ENCODE measurements at regions not wholly inside any gene's neighbourhood (a gene's known extent, or its start where the extent isn't known, plus 50 kb on each side); places are given as distances from the start of the nearest gene placed in this dataset.
A peak's percentile ranks its signal among the peaks of the same experiment; 100 is the strongest.
"Not testable (repeated sequence)": the region's sequence is repeated elsewhere in the genome, so short reads cannot be mapped to it uniquely, and the experiment has no call there.

- no peak for DNase-seq (ENCODE audit: low read depth in 1 of 2, low spot score in 1 of 2)
These were observed 110.1 kb downstream of the NPTX2 start for GRCh38 chr7:98727146-98727709.

DNA sequence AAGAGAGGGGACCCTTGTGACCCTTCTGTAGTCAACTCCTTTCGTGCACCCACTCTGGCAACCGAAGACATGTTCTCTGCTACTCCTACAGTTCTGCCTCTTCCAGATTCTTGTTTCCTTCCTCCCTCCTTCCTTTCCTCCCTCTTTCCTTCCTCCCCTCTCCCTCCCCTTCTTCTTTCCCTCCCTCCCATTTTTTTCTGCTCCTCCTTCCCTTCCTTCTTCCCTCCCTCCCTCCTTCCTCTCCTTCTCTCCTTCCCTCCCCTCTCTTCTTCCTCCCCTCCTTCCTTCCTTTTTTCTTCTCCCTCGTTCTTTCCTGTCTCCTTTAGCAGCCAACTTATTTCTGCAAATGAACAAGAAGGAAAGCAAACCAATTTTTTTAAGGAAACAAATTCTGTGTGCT, 111.5 kb downstream of the NPTX2 start:
- no peak for DNase-seq (ENCODE audit: low read depth in 1 of 2, low spot score in 1 of 2)

- DNase-seq (ENCODE audit: low read depth in 1 of 2, low spot score in 1 of 2) = no peak
These were observed 112.0 kb downstream of the NPTX2 start for GRCh38 chr7:98729121-98729520.

DNA sequence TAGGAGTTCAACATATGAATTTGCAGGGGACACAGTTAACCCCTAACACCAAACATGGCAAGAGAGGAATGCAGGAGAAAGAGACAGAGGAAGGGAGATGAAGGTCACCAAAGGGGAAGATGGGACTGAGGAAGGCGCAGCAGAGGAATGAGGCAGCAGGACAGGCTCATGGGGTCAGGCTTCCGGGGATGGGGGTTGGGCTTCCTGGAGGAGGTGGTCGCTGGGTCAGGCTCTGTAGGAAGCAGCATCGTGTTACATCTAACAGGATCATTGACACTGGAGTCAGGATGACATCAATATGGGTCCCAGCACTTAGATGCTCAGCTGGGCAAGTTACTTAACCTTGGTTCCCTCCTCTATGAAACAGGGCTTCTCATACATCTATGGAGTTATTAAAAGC, 113.2 kb downstream of the NPTX2 start:
- DNase-seq (ENCODE audit: low read depth in 1 of 2, low spot score in 1 of 2) = no peak

DNA sequence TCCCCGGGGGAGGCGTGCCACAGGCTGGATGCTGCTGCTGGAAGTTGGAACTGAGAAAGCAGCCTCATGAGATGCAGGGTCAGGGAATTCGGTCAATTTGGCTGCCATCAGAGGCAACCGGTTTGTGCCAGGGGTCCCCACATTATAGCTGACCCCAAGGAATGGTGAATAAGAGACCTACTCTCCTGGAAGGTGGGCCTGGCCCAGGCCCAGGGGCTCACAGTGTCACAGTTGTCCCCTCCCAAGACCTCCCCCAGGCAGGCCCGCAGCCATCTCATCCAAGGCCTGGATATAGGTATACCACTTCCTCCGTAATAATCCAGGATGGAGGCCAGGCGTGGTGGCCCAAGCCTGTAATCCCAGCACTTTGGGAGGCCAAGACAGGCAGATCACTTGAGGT, 114.6 kb downstream of the NPTX2 start:
- DNase-seq (ENCODE audit: low read depth in 1 of 2, low spot score in 1 of 2) = no peak

GRCh38 chr7:98733036-98733435, 116.0 kb downstream of the NPTX2 start:
- DNase-seq (ENCODE audit: low read depth in 1 of 2, low spot score in 1 of 2) = no peak

DNA sequence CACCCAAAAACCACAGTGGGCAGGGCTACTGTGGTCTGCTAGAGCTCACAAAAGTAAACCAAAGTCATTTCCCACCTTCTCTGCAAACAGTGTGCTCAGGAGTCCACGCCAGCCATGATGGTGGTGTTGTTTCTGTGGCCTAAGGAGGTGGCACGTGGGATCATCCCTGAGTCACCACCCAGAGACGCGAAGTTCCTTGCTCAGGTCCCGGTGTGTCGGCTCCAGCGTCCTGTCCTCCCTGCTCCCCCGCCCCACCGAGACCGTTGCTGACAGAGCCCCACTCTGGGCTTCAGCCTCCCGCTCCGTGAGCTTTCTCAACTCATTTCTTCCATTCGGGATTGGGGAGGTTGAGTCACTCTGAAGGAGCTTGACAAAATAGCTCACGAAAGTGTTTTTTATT, 118.7 kb downstream of the NPTX2 start:
- DNase-seq (ENCODE audit: low read depth in 1 of 2, low spot score in 1 of 2) = no peak

- not testable (repeated sequence) for DNase-seq (ENCODE audit: low read depth in 1 of 2, low spot score in 1 of 2)
These were observed 119.4 kb downstream of the NPTX2 start for GRCh38 chr7:98736461-98736860.

DNA sequence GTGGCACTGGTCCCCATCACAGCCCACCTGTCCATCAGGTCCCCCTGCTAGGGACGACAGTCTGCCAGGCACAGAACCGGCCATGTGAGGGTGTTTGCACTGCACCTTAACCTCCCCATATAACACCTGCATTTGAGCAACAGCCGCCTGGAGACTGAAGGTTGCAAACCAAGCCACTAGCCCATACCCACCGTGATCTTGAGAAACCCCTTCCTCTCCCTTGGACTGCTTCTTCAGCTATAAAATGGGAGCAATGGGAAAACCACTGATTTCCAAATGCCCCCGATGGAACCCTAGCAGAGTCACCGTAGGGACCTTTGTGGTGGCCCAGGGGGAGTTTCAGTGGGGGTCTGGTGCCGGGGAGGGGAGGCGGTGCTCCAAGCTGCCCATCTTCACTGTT, 120.1 kb downstream of the NPTX2 start:
- DNase-seq (ENCODE audit: low read depth in 1 of 2, low spot score in 1 of 2) = no peak

DNA sequence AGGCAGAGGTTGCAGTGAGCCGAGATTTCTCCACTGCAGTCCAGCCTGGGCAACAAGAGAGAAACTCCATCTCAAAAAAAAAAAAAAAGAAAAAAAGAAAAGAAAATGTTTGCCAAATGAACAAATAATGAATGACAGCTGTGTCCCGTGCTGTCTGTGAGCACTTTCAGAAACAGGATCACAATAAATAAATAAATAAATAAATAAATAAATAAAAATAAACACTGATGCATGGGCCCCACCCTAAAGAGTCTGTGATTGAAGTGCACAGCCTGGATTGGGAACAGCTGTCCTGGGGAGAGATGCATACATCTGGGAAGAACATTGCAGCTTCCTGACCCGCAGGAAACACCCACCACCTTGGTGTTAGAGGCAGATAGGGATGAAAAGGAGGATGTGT, 123.6 kb downstream of the NPTX2 start:
- DNase-seq (ENCODE audit: low read depth in 1 of 2, low spot score in 1 of 2) = no peak

GRCh38 chr7:98745722-98746318, 124.0 kb downstream of the TMEM130 start:
- DNase-seq (ENCODE audit: low read depth in 1 of 2, low spot score in 1 of 2) = peak; percentile 45 to 61

GRCh38 chr7:98748090-98748489, 121.7 kb downstream of the TMEM130 start:
- no peak for DNase-seq (ENCODE audit: low read depth in 1 of 2, low spot score in 1 of 2)

- no peak for DNase-seq (ENCODE audit: low read depth in 1 of 2, low spot score in 1 of 2)
These were observed 116.6 kb downstream of the TMEM130 start for GRCh38 chr7:98753176-98753575.

DNA sequence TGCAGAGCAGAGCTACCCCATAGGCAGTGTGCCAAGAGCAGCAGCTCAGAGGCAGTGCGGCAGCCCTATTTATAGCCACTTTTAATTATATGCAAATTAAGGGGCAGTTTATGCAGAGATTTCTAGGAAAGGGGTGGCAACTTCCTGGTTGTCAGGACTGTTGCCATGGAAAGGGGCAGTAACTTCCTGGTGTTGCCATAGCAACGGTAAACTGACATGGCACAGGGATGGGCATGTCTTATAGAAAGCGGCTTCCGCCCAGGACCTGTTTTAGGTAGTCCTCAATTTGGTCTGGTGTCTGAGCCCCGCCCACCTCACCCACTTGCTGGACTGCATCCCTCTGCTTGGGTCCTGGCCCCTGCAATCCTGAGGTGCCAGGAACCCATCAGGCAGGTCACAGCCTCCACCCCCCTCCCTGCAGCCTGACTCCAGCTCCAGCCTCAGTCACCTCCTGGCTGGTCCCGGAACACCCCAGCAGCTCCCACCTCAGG, 115.8 kb downstream of the TMEM130 start:
- DNase-seq (ENCODE audit: low read depth in 1 of 2, low spot score in 1 of 2) = no peak

- DNase-seq (ENCODE audit: low read depth in 1 of 2, low spot score in 1 of 2) = no peak
These were observed 114.5 kb downstream of the TMEM130 start for GRCh38 chr7:98755138-98755898.

- no peak for DNase-seq (ENCODE audit: low read depth in 1 of 2, low spot score in 1 of 2)
These were observed 111.7 kb downstream of the TMEM130 start for GRCh38 chr7:98758157-98758556.

DNA sequence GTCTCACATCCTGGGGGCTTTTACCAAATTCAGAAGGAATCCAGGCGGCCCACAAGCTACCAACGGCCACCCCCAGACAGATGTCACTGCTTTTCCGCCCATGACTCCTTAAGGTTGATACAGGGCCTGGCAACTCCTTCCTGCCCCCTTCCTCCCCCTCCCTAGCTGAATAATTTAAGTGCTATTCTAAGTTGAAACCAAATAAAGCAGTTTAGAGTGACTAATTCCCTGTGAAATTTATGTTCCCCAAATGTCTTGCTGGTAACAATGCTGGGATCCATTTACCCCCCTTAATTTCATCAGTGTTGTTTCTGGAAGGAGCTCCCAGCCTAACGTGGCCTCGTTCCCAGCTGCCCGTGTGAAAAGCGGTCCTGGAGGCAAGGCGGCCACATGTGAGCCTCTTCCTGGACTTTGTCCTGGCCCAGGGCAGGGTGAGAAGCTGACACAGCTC, 109.6 kb downstream of the TMEM130 start:
- no peak for DNase-seq (ENCODE audit: low read depth in 1 of 2, low spot score in 1 of 2)

DNA sequence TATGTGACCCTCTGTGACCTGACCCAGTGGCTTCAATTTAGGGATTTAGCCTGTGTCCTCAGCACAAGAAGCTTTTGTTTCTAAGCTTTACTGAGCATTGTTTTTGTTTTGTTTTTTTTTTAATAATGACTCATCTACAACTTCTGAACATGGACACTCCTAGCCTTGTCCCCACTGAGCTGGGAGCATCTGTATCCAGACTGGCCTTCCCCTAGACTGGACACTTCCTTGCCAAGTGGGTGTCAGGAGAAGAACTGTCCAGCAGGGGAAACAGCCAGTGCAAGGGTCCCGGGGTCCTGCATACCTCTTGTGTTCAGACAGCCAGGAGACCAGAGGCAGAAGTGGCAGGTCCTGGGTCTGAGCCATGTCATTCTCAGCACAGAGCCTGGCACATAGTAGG, 108.6 kb downstream of the TMEM130 start:
- no peak for DNase-seq (ENCODE audit: low read depth in 1 of 2, low spot score in 1 of 2)

GRCh38 chr7:98762620-98763019, 107.2 kb downstream of the TMEM130 start:
- DNase-seq (ENCODE audit: low read depth in 1 of 2, low spot score in 1 of 2) = no peak

GRCh38 chr7:98763441-98763840, 106.4 kb downstream of the TMEM130 start:
- no peak for DNase-seq (ENCODE audit: low read depth in 1 of 2, low spot score in 1 of 2)

GRCh38 chr7:98764946-98765345, 104.9 kb downstream of the TMEM130 start:
- DNase-seq (ENCODE audit: low read depth in 1 of 2, low spot score in 1 of 2) = no peak

GRCh38 chr7:98770085-98770484, 99.7 kb downstream of the TMEM130 start:
- DNase-seq (ENCODE audit: low read depth in 1 of 2, low spot score in 1 of 2) = not testable (repeated sequence)
